SH-SY5Y (cell line): ENCODE measurements at regions not wholly inside any gene's neighbourhood (a gene's known extent, or its start where the extent isn't known, plus 50 kb on each side); places are given as distances from the start of the nearest gene placed in this dataset.

Experiments used
- GATA2 ChIP-seq: IDR thresholded peaks from 2 replicates; pipeline ENCODE4 v1.6.1; 2011; ENCODE audit warnings: mild to moderate bottlenecking, low read depth, low read length
- GATA3 ChIP-seq: IDR thresholded peaks from 2 replicates; pipeline ENCODE4 v1.6.1; 2011; ENCODE audit warnings: low read depth, mild to moderate bottlenecking, low read length, moderate library complexity

DNA sequence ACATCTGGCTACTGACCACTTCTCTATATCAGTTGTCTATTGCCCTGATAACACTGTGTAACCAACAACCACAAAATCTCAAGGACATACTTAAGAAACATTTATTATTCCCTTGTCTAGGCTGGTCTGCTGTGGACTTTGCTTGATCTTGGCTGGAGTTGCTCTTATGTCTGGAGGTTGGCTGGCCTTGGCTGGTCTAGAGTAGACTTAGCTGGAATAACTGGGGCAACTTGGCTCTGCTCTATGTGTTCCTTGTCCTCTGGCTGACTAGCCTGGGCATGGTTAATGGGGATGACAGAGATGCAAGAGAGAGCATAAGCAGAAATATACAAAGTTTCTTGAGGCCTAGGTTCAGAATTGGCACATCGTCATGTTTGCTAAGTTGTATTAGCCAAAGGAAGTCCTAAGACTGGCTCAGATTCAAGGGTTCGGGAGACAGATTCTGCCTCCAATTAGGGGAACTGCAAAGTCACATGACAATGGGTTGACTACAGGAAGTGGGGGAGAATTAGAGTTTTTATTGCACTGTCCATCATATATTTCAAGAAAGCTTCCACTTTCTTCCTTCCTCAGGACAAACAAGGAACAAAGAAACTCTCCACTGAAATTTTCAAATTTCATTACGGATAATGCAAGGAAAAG, 61.4 kb upstream of the HMCN1 start:
- TF ChIP-seq GATA2, result no peak
- TF ChIP-seq GATA3, result no peak
